ENCODE measurements at regions not wholly inside any gene's neighbourhood (a gene's known extent, or its start where the extent isn't known, plus 50 kb on each side); places are given as distances from the start of the nearest gene placed in this dataset.

DNA sequence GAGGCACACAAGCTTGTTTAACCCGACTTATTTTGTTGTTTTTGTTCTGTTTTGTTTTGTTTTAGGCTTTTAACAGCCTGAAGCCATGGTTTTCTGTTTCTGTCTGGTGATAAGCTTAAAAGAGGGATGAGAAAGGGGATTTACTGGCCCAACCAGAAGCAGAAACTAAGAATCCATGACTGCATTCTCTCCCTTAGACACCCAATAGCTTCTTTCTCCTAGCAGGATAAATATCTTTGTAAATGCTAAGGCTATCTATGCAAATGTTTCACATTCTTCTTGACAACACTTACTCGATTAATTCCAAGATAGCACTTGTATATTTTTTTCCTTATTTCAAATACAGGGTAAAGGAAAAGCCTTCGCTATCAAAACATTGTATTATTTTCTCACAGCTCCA, 53.7 kb upstream of the SMAD1 start:
- no peak for DNase-seq

DNA sequence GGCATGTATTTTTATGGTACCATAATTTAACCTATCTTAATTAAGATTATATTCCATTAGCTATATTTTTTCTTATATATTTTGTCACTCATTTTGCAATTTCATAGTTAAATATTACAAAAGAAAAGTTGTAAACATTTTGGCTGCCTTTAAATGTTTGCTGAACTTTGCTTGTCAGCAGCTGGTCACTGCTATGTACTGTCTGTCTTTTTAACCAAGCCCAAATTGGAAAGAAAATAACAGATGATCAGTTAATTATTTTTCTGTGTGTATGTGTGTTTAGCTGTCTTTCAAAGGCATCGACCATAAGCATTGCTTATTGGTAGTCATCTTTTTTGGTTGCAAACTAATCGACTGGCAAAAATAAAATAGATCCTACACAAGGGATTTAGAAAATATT, 54.4 kb upstream of the SMAD1 start:
- no peak for DNase-seq

DNA sequence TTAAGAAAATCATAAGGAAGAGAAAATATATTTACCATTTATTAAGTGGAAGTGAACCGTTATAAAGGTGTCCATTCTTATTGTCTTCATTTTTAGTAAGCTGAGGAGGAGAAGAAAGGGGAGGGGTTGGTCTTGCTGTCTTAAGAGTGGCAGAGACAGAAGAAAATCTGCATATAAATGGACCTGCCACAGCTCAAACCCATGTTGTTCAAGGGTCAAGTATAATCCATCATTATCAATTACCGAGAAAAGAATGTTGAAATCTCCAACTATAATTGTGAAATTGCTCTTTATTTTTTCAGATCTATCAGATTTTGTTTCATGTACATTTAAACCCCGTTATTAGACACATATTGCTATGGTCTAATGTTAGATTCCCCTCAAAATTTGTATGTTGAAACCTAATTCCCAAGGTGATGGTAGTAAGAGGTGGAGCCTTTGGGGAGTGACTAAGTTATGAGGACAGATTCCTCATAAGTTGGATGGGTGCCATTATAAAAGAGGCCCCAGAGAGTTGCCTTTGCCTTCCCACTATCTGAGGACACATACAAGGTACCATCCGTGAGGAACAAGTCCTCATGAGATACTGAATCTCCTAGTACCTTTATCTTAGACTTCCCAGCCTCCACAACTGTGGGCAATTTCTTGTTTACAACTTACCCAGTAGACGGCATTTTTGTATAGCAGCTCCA, 58.5 kb upstream of the SMAD1 start:
- no peak for DNase-seq

GRCh38 chr4:145420595-145421214, 60.9 kb upstream of the SMAD1 start:
- DNase-seq = no peak

DNA sequence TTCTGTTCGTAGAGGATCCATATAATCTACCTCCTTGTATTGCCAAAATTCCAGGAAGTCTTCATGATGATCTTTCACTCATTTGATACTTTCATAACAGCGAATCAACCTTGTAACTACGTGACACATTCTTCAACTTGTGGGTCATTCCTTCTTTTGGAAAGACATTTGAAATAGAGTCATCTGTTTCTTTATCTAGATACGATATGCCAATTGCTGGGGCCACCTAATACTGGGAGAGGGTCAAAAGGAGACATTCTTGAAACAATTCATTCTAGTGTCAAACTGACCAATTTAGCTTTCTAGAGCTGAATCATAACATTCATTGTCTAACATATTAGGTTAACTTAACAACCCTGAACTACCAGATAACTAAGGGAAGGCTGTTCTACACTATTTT, 62.9 kb upstream of the SMAD1 start:
- no peak for DNase-seq

GRCh38 chr4:145417348-145418130, 64.1 kb upstream of the SMAD1 start:
- no peak for DNase-seq

DNA sequence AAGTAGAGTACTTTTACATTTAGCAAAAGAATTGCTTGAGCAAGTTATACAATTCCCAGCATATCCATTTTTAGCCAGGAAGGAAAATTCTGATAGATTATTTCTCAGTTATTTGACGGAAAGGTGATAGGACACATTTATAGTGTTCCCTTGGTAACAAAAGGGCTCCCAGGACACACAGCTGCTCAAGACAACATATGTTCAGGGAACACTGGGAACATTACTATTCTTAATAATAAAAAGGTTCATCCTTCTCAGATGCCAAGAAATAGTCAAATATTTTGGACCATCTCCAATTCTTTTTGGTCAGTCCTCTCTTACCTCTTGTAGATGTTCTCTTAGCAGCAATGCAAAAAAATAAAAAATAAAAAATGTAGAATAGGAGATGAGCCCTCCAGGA, 66.8 kb upstream of the SMAD1 start:
- no peak for DNase-seq

DNA sequence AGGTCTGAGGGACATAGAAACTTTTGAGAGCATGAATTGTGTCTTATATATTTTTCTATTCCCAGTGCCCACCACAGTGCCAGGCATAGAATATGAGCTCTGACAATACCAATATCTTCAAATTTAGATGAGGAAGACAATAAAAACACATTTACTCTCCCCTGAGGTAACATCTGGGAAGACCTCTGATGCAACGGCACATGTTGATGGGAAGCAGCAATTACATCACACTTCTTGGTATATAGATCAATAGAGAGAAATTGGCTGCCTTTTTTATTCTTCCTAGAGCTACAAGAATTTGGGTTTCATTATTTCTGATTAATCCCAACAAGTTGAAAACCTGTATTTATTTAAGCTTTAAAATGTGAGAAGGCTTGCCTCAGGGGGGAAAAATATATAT, 67.4 kb upstream of the SMAD1 start:
- DNase-seq = no peak

- no peak for DNase-seq
Observed at GRCh38 chr4:145406970-145407369, 74.7 kb upstream of the SMAD1 start.

GRCh38 chr4:145404761-145405160, 76.9 kb upstream of the SMAD1 start:
- DNase-seq = no peak

DNA sequence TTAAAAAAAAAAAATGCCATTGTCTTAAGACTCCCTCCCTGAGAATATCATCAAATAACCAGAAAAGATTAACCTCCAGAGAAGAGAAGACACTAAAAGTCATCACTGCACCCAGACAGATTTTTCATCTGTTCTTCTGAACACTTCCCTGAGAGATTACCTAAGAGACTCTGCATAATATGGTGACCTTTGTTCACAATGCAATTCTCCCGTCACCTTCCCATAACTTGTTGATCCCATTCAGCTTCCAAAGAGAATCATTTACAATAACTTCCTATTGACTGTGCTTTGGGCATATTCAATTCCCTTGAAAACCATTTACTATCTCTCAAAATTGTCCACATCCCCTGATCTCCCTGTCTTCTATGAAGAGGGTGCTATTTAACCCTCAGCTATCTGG, 85.1 kb upstream of the SMAD1 start:
- no peak for DNase-seq

GRCh38 chr4:145390571-145390970, 91.1 kb upstream of the SMAD1 start:
- no peak for DNase-seq

DNA sequence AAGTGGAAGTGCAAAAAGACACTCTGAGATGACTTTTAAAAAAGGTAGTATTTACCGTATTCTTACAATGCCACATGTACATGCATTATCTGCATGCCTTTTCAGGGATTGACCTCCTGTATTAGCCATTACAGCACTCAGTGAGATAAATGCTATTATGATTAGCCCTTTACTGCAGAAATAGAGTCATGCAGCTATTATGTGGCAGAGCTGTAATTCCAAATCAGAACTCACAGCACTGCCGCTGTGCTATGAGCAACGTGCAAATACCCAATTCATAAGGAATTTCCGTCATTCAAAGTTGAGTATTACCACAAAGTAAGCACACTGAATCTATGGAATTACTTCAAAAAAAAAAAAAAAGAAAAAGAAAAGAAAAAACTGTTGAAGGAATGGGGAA, 92.1 kb upstream of the SMAD1 start:
- no peak for DNase-seq

DNA sequence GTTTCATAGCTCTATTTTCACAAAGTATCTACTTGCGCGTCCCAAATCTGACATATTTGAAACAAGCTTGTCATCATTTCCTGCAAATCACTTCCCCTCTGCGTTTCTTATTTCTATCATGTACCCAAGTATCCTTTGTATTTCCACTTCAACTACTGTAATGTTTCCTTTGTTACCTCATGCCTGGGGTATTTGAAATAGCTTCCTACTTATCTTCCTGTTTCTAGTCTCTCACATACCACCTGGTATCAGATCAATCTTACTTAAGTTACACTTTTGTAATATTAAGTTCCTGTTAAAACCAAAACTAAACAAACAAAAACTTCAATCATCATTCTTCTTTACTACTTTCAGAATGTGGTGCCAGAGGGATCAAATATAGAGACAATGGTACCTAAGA, 93.6 kb upstream of the SMAD1 start:
- DNase-seq = no peak

DNA sequence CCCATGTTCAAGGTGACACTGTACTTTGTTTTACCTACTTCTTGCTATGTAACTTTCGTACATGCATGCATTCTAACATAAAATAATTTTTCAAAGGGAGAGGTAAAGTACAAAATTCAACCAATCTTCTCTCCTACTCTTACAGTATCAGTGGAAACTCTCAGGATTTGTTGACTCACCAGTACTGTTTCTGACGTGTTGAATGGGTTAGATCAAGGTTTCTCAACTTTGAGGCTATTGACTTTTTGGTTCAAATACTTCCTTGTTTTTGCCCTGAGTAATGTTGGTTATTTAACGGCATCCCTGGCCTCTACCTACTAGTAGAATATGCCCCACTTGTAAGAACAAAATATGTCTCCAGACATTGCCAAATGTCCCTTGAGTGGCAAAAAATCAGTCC, 94.6 kb upstream of the SMAD1 start:
- DNase-seq = no peak

- DNase-seq = no peak
Observed at GRCh38 chr4:145381163-145381562, 100.5 kb upstream of the SMAD1 start.

DNA sequence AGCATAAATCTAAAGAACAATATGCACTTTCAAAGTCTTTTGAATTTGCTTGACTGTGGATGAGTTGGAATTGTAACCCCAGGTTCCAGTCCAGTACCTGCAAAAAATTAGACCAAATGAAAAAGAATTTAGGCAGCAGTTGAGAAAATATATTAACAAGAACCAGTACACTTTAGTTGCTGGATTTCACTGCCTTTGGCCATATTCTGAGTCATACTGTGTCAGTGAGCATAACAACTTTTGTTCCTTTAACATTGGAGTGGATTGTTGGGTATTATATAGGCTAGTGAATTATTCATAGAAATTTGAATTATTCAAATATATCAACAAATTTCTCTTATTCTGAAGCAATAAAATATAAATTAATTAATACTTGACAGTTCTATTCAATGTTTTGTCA, 101.5 kb upstream of the SMAD1 start:
- DNase-seq = no peak

GRCh38 chr4:145375416-145375815, 106.2 kb upstream of the SMAD1 start:
- DNase-seq = no peak

DNA sequence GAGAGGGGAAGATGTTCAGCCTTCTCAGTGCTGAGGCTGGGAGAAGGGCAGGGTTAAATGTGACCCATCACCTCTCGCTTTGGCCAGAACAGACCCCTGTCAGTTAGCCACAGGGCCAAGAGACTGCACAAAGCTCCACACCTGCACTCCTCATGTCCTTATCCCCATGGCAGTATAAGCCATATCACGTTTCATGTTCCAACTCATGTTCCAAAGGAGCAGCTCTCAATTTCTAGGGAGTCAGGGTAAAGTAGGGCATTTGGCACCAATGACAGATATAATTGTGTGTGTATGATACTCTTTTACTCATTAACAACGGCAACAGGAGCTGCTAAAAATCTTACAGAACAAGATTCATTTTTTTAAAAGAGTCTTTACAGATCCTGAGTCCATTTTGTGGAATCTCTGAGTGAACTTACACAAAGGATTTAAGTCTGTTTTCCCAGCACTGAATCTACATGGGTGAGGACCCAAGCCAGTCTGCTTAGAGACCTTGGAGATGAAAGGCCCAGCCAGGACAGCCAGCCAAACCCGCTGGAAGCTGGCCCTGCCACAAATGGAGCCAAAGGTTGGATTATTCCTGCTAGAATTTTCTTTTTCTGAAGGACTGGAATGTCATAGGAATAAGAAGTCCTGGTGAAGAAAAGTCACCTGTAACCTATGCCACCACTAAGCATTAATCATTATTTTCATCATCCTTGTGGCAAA, 129.1 kb upstream of the SMAD1 start:
- no peak for DNase-seq

- DNase-seq = no peak
Observed at GRCh38 chr4:145351922-145352321, 129.7 kb upstream of the SMAD1 start.

GRCh38 chr4:145351162-145351561, 130.5 kb upstream of the SMAD1 start:
- no peak for DNase-seq

DNA sequence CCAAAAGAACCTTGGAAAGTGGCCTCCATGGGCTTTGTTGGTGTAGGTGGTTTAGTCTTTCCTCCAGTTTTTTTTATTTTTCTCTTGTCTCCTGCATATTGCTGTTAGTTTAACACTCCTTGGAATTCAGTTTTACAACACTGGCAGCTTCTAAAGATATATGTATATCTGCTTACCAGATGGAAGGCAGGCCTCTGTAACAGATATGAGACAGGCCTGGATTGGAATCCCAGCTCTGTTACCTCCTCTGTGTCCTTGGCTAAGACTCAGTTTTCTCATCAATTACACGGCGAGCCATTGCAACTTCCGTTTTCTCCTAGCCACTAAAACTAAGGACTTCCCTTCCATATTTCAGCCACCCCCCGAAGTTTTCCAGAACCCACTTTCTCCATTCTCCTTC, 133.4 kb upstream of the SMAD1 start:
- DNase-seq = no peak

DNA sequence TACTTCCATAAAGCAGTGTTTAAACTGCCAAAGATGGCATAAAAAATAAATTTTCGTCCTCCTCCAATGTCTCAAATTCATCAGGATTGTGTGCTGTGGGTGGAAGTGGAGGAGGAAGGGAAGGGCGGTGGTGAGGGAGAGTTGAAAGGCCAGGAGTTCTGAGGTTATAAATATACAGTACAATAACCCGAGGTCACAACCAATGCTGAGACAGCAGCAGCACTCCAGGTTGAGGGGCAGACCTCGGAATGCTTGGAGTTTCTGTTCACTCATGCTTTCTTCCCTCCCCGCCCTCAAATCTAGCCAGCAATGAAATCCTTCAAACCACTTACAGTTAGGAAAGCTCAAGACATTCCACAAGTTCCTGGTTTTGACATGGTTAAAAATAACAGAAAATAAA, 134.0 kb upstream of the SMAD1 start:
- no peak for DNase-seq

DNA sequence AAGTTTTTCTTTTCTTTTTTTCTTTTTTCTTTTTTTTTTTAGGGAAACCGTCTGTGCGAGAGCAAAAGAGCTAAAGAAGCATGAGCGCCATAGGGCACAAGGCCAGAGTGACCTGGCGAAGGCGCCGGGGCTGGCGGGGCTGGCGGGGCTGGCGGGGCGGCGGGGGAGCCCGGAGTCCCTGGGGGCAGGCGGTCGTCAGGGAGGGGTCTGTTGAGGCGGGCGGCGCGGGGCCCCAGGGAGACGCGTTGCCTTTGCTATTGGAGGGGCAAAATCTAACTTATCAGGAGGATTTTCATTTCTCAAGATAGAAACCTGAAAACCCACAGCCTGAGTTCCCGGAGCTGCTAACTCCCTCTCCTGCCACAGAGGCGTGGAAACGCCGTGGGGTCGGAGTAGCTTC, 135.6 kb upstream of the SMAD1 start:
- DNase-seq = no peak

All from CD4-positive, alpha-beta T cell treated with Interleukin-4 for 1 hour (primary cell).